IMR-90 (cell line): ENCODE measurements at regions not wholly inside any gene's neighbourhood (a gene's known extent, or its start where the extent isn't known, plus 50 kb on each side); places are given as distances from the start of the nearest gene placed in this dataset.

Experiments used
- ATAC-seq: fragments of 200-7000 bp; cut with Tn5 transposase; 2 replicates; pipeline ENCODE4 v1.9.1; 2020; ENCODE audit warnings: low read depth, mild to moderate bottlenecking, moderate library complexity
- BruUV-seq: library from RNA; stranded (reverse); fragments of 400-500 nt; replicated peaks from 2 replicates; lab custom pipeline; 2021; lab: Mats Ljungman, UMichigan
- CTCF ChIA-PET: fragments of 300-600 bp; formaldehyde crosslinking; extraction: SDS; loops from one replicate; lab custom pipeline; 2021; ENCODE audit warnings: antibody characterized with exemption; lab: Yijun Ruan, JAX
- POLR2A ChIA-PET: fragments of 300-600 bp; sonication (Branson Sonifier 250); formaldehyde crosslinking; loops from one replicate; lab custom pipeline; 2022; ENCODE audit warnings: antibody characterized with exemption; ENCODE audit not compliant: unreplicated experiment; lab: Charles Lee
- DNase-seq: peaks from one replicate; pipeline ENCODE4 v3.0.0; 2013
- H2AFZ ChIP-seq: replicated peaks from 2 replicates; pipeline ENCODE3; 2013; ENCODE audit warnings: low read length, mild to moderate bottlenecking; ENCODE audit not compliant: poor library complexity
- H2AK5ac ChIP-seq: 2 replicates; pipeline ENCODE4 v1.6.1; 2013; ENCODE audit warnings: low read depth, low read length, inconsistent platforms
- H2AK9ac ChIP-seq: replicated peaks from 2 replicates; pipeline ENCODE3; 2013; ENCODE audit warnings: mild to moderate bottlenecking, low read depth, low read length, moderate library complexity; ENCODE audit not compliant: poor library complexity
- H2BK120ac ChIP-seq: 2 replicates; pipeline ENCODE4 v1.6.1; 2013; ENCODE audit warnings: low read depth, low read length, inconsistent platforms
- H2BK15ac ChIP-seq: 3 replicates; pipeline ENCODE4 v1.6.1; 2013; ENCODE audit warnings: low read depth, low read length, inconsistent platforms
- H2BK20ac ChIP-seq: 2 replicates; pipeline ENCODE4 v1.6.1; 2013; ENCODE audit warnings: low read depth, mild to moderate bottlenecking, inconsistent platforms, low read length, moderate library complexity
- H2BK5ac ChIP-seq: 2 replicates; pipeline ENCODE4 v1.6.1; 2013; ENCODE audit warnings: mild to moderate bottlenecking, low read depth, low read length, inconsistent platforms; ENCODE audit not compliant: poor library complexity, severe bottlenecking
- H3K14ac ChIP-seq: replicated peaks from 2 replicates; pipeline ENCODE4 v1.6.1; 2013; ENCODE audit warnings: low read depth, low read length, inconsistent platforms
- H3K18ac ChIP-seq: 2 replicates; pipeline ENCODE4 v1.6.1; 2013; ENCODE audit warnings: low read depth, low read length, control low read depth
- H3K23ac ChIP-seq: 2 replicates; pipeline ENCODE4 v1.6.1; 2013; ENCODE audit warnings: low read depth, low read length, inconsistent platforms
- H3K27ac ChIP-seq: 2 replicates; pipeline ENCODE4 v1.5.1; 2013; ENCODE audit warnings: mild to moderate bottlenecking, control low read depth, low read length; ENCODE audit not compliant: insufficient read depth
- H3K27me3 ChIP-seq: 2 replicates; pipeline ENCODE4 v1.6.1; 2013; ENCODE audit warnings: low read length; ENCODE audit not compliant: control insufficient read depth, insufficient read depth
- H3K36me3 ChIP-seq: 2 replicates; pipeline ENCODE4 v1.6.1; 2013; ENCODE audit warnings: low read length, mixed read lengths; ENCODE audit not compliant: control insufficient read depth, insufficient read depth
- H3K4ac ChIP-seq: 2 replicates; pipeline ENCODE4 v1.6.1; 2013; ENCODE audit warnings: low read depth, low read length, inconsistent platforms
- H3K4me1 ChIP-seq: 2 replicates; pipeline ENCODE4 v1.6.1; 2013; ENCODE audit warnings: low read length, mixed read lengths; ENCODE audit not compliant: control insufficient read depth, insufficient read depth
- H3K4me2 ChIP-seq: 2 replicates; pipeline ENCODE4 v1.6.1; 2013; ENCODE audit warnings: low read depth, mild to moderate bottlenecking, control low read depth, low read length, moderate library complexity
- H3K4me3 ChIP-seq: 2 replicates; pipeline ENCODE4 v1.5.1; 2013; ENCODE audit warnings: low read depth, mild to moderate bottlenecking, control low read depth, low read length, moderate library complexity; ENCODE audit not compliant: insufficient read depth
- H3K56ac ChIP-seq: 2 replicates; pipeline ENCODE4 v1.6.1; 2013; ENCODE audit warnings: low read length, inconsistent platforms; ENCODE audit not compliant: insufficient read depth; ENCODE audit errors: extremely low read depth
- H3K79me1 ChIP-seq, 2 experiments: 2 replicates each; pipeline ENCODE4 v1.6.1; 2013; ENCODE audit warnings: low read length in 2 of 2, inconsistent platforms in 1 of 2, low read depth in 1 of 2
- H3K9ac ChIP-seq: 2 replicates; pipeline ENCODE4 v1.6.1; 2013; ENCODE audit warnings: low read depth, low read length, control low read depth
- H3K9me1 ChIP-seq: 2 replicates; pipeline ENCODE4 v1.6.1; 2013; ENCODE audit warnings: low read length, inconsistent platforms; ENCODE audit not compliant: insufficient read depth
- H3K9me3 ChIP-seq: 2 replicates; pipeline ENCODE4 v1.6.1; 2013; ENCODE audit warnings: low read length; ENCODE audit not compliant: control insufficient read depth, insufficient read depth
- H4K20me1 ChIP-seq: 2 replicates; pipeline ENCODE4 v1.6.1; 2013; ENCODE audit warnings: low read length, inconsistent platforms; ENCODE audit not compliant: insufficient read depth
- H4K5ac ChIP-seq: 2 replicates; pipeline ENCODE4 v1.6.1; 2013; ENCODE audit warnings: mild to moderate bottlenecking, low read depth, low read length, control low read depth
- H4K8ac ChIP-seq, 2 experiments: 2 replicates each; pipeline ENCODE4 v1.6.1; 2013; ENCODE audit warnings: low read depth in 2 of 2, low read length in 2 of 2, control low read depth in 1 of 2, inconsistent platforms in 1 of 2
- H4K91ac ChIP-seq: 2 replicates; pipeline ENCODE4 v1.6.1; 2013; ENCODE audit warnings: low read depth, low read length, inconsistent platforms; ENCODE audit not compliant: insufficient read depth
- BHLHE40 ChIP-seq: fragments of 150-350 bp; IDR thresholded peaks from 2 replicates; pipeline ENCODE4 v1.6.1; 2016; ENCODE audit warnings: mild to moderate bottlenecking, low read depth, low read length
- CEBPB ChIP-seq: IDR thresholded peaks from 2 replicates; pipeline ENCODE4 v1.6.1; 2012; ENCODE audit warnings: low read depth, low read length, improper control_type of control experiment
- CHD1 ChIP-seq: IDR thresholded peaks from 2 replicates; pipeline ENCODE4 v1.6.1; 2012; ENCODE audit warnings: low read depth, low read length, improper control_type of control experiment
- CTCF ChIP-seq: conservative IDR thresholded peaks from 2 replicates; pipeline ENCODE4 v1.5.1; 2012; ENCODE audit warnings: mild to moderate bottlenecking, low read depth, low read length, improper control_type of control experiment
- ELK1 ChIP-seq: fragments of 150-350 bp; IDR thresholded peaks from 2 replicates; pipeline ENCODE4 v1.6.1; 2016; ENCODE audit warnings: low read depth, mild to moderate bottlenecking, low read length, moderate library complexity, borderline replicate concordance
- FOS ChIP-seq: fragments of 150-350 bp; IDR thresholded peaks from 2 replicates; pipeline ENCODE4 v1.6.1; 2016; ENCODE audit warnings: low read depth, low read length
- MAFK ChIP-seq: IDR thresholded peaks from 2 replicates; pipeline ENCODE4 v1.6.1; 2012; ENCODE audit warnings: low read depth, low read length, improper control_type of control experiment
- MAZ ChIP-seq: IDR thresholded peaks from 2 replicates; pipeline ENCODE4 v1.6.1; 2012; ENCODE audit warnings: low read depth, mild to moderate bottlenecking, low read length, improper control_type of control experiment, moderate library complexity, borderline replicate concordance
- MXI1 ChIP-seq: IDR thresholded peaks from 2 replicates; pipeline ENCODE4 v1.6.1; 2012; ENCODE audit warnings: low read depth, mild to moderate bottlenecking, low read length, moderate library complexity, borderline replicate concordance
- NFE2L2 ChIP-seq: fragments of 150-350 bp; IDR thresholded peaks from 2 replicates; pipeline ENCODE4 v1.6.1; 2016; ENCODE audit warnings: low read depth, mild to moderate bottlenecking, low read length
- POLR2A ChIP-seq: IDR thresholded peaks from 2 replicates; pipeline ENCODE4 v1.6.1; 2012; ENCODE audit warnings: mild to moderate bottlenecking, low read depth, low read length
- RAD21 ChIP-seq: IDR thresholded peaks from 2 replicates; pipeline ENCODE4 v1.6.1; 2012; ENCODE audit warnings: low read length, improper control_type of control experiment
- RCOR1 ChIP-seq: IDR thresholded peaks from 2 replicates; pipeline ENCODE4 v1.6.1; 2012; ENCODE audit warnings: mild to moderate bottlenecking, low read length, improper control_type of control experiment; ENCODE audit not compliant: insufficient replicate concordance
- RFX5 ChIP-seq: IDR thresholded peaks from 2 replicates; pipeline ENCODE4 v1.8.0; 2012; ENCODE audit warnings: low read depth, mild to moderate bottlenecking, low read length, moderate library complexity
- SMC3 ChIP-seq: fragments of 150-350 bp; IDR thresholded peaks from 2 replicates; pipeline ENCODE4 v1.6.1; 2016; ENCODE audit warnings: low read depth, mild to moderate bottlenecking, antibody characterized with exemption, low read length, moderate library complexity
- USF2 ChIP-seq: fragments of 150-350 bp; IDR thresholded peaks from 2 replicates; pipeline ENCODE4 v1.6.1; 2017; ENCODE audit warnings: mild to moderate bottlenecking, antibody characterized with exemption, low read length, low read depth
- WGBS, 2 experiments: methylation state at CpG; one replicate each; pipeline versions ENCODE4 v1.1.5 to v1.1.7; 2013; ENCODE audit warnings: missing lambda C conversion rate in 2 of 2; ENCODE audit not compliant: insufficient read length in 1 of 2; ENCODE audit errors: extremely low coverage in 2 of 2; 5-methylcytosine and 5-hydroxymethylcytosine counted together
- dilution Hi-C: fragments of 300-500 bp; cut with HindIII; formaldehyde crosslinking; loops from one replicate; pipeline ENCODE4 v1.14.3; 2018; ENCODE audit warnings: low sequenced_read_pairs; ENCODE audit not compliant: unreplicated experiment
- in situ Hi-C: fragments of 300-500 bp; cut with MboI; formaldehyde crosslinking; loops from 3 replicates; pipeline ENCODE4 v1.14.3; 2019; ENCODE audit warnings: low sequenced_read_pairs, inconsistent platforms, mixed read lengths
- intact Hi-C: fragments of 100-400 bp; cut with micrococcal nuclease; formaldehyde crosslinking; loops from 2 replicates; pipeline ENCODE4 v1.10.0; 2022

GRCh38 chr14:37848985-37849621 is 253.7 kb downstream of the TTC6 start:
- Histone ChIP-seq H2AK5ac (no peak overlapping the region), H3K4me3 (no peak overlapping the region), H2AK9ac (no peak overlapping the region), H3K9me3 (no peaks in the 10 kb centered on the region), H3K79me1 (no peaks in the 10 kb centered on the region), H3K36me3 (no peaks in the 10 kb centered on the region), H4K91ac (no peak overlapping the region), H3K56ac (no peak overlapping the region), H3K4me2 (no peak overlapping the region), H2BK5ac (no peak overlapping the region), H3K23ac (no peak overlapping the region), H2BK120ac (no peak overlapping the region), H2BK20ac (no peak overlapping the region), H3K14ac (no peak overlapping the region), H3K4ac (no peak overlapping the region), H3K4me1 (no peaks in the 10 kb centered on the region), H2BK15ac (no peak overlapping the region), H4K20me1 (no peaks in the 10 kb centered on the region), H4K5ac (no peak overlapping the region), H3K18ac (no peak overlapping the region), H3K9me1 (no peaks in the 10 kb centered on the region), H3K27ac (no peak overlapping the region), H3K27me3 (no peaks in the 10 kb centered on the region; the same call in 1 of the 2 replicates), H2AFZ (no peak overlapping the region), H4K8ac (no peak overlapping the region), H3K9ac (no peak overlapping the region)
- no CpG with 5 or more reads among the region's 2 CpGs for WGBS, 2 experiments
- ATAC-seq (no peak), DNase-seq (no peak)
- dilution Hi-C loops (no loop called here), intact Hi-C loops (no loop called here), in situ Hi-C loops (no loop called here)
- BruUV-seq: no TSS peak
- CTCF ChIA-PET: no interaction called here
- POLR2A ChIA-PET: no interaction called here
- TF ChIP-seq RCOR1 (no peak), CEBPB (no peak), BHLHE40 (no peak), POLR2A (no peak), FOS (no peak), SMC3 (no peak), NFE2L2 (no peak), CHD1 (no peak), MXI1 (no peak), RFX5 (no peak), CTCF (no peak), USF2 (no peak), MAZ (no peak), MAFK (no peak), RAD21 (no peak), ELK1 (no peak)
